ENCODE measurements at regions not wholly inside any gene's neighbourhood (a gene's known extent, or its start where the extent isn't known, plus 50 kb on each side); places are given as distances from the start of the nearest gene placed in this dataset.

- no peak for DNase-seq
Measured at GRCh38 chr5:88394536-88395175, 126.0 kb upstream of the TMEM161B start.

GRCh38 chr5:88393716-88394535 lies 125.3 kb upstream of the TMEM161B start:
- no peak for DNase-seq

GRCh38 chr5:88393042-88393441 lies 124.4 kb upstream of the TMEM161B start:
- DNase-seq = no peak

GRCh38 chr5:88391991-88392390 lies 123.3 kb upstream of the TMEM161B start:
- no peak for DNase-seq

- no peak for DNase-seq
Measured at GRCh38 chr5:88391116-88391515, 122.5 kb upstream of the TMEM161B start.

- DNase-seq = no peak
Measured at GRCh38 chr5:88390481-88390880, 121.8 kb upstream of the TMEM161B start.

GRCh38 chr5:88390096-88390441 lies 121.4 kb upstream of the TMEM161B start:
- DNase-seq = no peak

GRCh38 chr5:88389338-88390095 lies 120.9 kb upstream of the TMEM161B start:
- no peak for DNase-seq

GRCh38 chr5:88388476-88389337 lies 120.1 kb upstream of the TMEM161B start:
- peak; percentile 63 for DNase-seq

GRCh38 chr5:88384886-88385285 lies 116.2 kb upstream of the TMEM161B start:
- DNase-seq = no peak

GRCh38 chr5:88380332-88380731 lies 111.7 kb upstream of the TMEM161B start:
- no peak for DNase-seq

- DNase-seq = peak; percentile 52
Measured at GRCh38 chr5:88377705-88378656, 109.3 kb upstream of the TMEM161B start.

GRCh38 chr5:88377240-88377639 lies 108.6 kb upstream of the TMEM161B start:
- DNase-seq = no peak

GRCh38 chr5:88376728-88377127 lies 108.1 kb upstream of the TMEM161B start:
- no peak for DNase-seq

GRCh38 chr5:88374391-88374790 lies 105.7 kb upstream of the TMEM161B start:
- DNase-seq = no peak

- no peak for DNase-seq
Measured at GRCh38 chr5:88370824-88371223, 102.2 kb upstream of the TMEM161B start.

GRCh38 chr5:88368201-88368600 lies 99.6 kb upstream of the TMEM161B start:
- DNase-seq = no peak

GRCh38 chr5:88364991-88365390 lies 96.3 kb upstream of the TMEM161B start:
- no peak for DNase-seq

- no peak for DNase-seq
Measured at GRCh38 chr5:88355490-88356050, 86.9 kb upstream of the TMEM161B start.

- DNase-seq = no peak
Measured at GRCh38 chr5:88325868-88326267, 57.2 kb upstream of the TMEM161B start.

- no peak for DNase-seq
Measured at GRCh38 chr5:88322785-88323184, 54.1 kb upstream of the TMEM161B start.
